Liver (tissue), 8 donors: ENCODE measurements at regions not wholly inside any gene's neighbourhood (a gene's known extent, or its start where the extent isn't known, plus 50 kb on each side); places are given as distances from the start of the nearest gene placed in this dataset.
"Not testable (repeated sequence)": the region's sequence is repeated elsewhere in the genome, so short reads cannot be mapped to it uniquely, and the experiment has no call there.

Experiments
- DNase-seq: peaks from one replicate; pipeline ENCODE4 v3.0.0-alpha.2; 2017; ENCODE audit warnings: low spot score
- H3K27ac ChIP-seq, 2 donors: one replicate each; pipeline ENCODE4 v1.7.0; 2013; ENCODE audit warnings: inconsistent platforms in 2 of 2, low read length in 2 of 2, control low read depth in 1 of 2, low read depth in 1 of 2, mild to moderate bottlenecking in 1 of 2
- H3K27me3 ChIP-seq, 4 donors: one replicate each; pipeline versions ENCODE4 v1.6.1 to v1.7.0; 2013; ENCODE audit warnings: low read length in 3 of 4, inconsistent platforms in 1 of 4, mild to moderate bottlenecking in 1 of 4, moderate library complexity in 1 of 4; ENCODE audit not compliant: control insufficient read depth in 4 of 4, insufficient read depth in 4 of 4
- H3K36me3 ChIP-seq, 4 donors: one replicate each; pipeline versions ENCODE4 v1.6.1 to v1.7.0; 2013; ENCODE audit warnings: low read length in 3 of 4, mild to moderate bottlenecking in 3 of 4, low read depth in 1 of 4, moderate library complexity in 1 of 4; ENCODE audit not compliant: control insufficient read depth in 4 of 4, insufficient read depth in 3 of 4
- H3K4me1 ChIP-seq, 4 donors: one replicate each; pipeline versions ENCODE4 v1.6.1 to v1.7.0; 2013; ENCODE audit warnings: low read length in 3 of 4, mild to moderate bottlenecking in 3 of 4, moderate library complexity in 1 of 4; ENCODE audit not compliant: control insufficient read depth in 4 of 4, insufficient read depth in 4 of 4
- H3K4me3 ChIP-seq, 3 donors: one replicate each; pipeline versions ENCODE4 v1.6.1 to v1.7.0; 2013; ENCODE audit warnings: low read length in 3 of 3, control low read depth in 1 of 3, low read depth in 1 of 3, mild to moderate bottlenecking in 1 of 3
- H3K9ac ChIP-seq, 2 donors: one replicate each; pipeline ENCODE4 v1.7.0; 2013; ENCODE audit warnings: low read length in 2 of 2, mild to moderate bottlenecking in 2 of 2, moderate library complexity in 2 of 2, control low read depth in 1 of 2, low read depth in 1 of 2
- H3K9me3 ChIP-seq, 4 donors: one replicate each; pipeline versions ENCODE4 v1.6.1 to v1.7.0; 2013; ENCODE audit warnings: low read length in 3 of 4; ENCODE audit not compliant: control insufficient read depth in 4 of 4
- EGR1 ChIP-seq, 2 donors: IDR thresholded peaks; 2 replicates each; pipeline ENCODE4 v1.6.1; 2016 to 2018; ENCODE audit warnings: antibody characterized with exemption in 2 of 2, low read depth in 2 of 2
- HNF4A ChIP-seq, 2 donors: conservative IDR thresholded peaks; 2 replicates each; pipeline ENCODE4 v1.6.1; 2016; ENCODE audit warnings: antibody characterized with exemption in 2 of 2, mild to moderate bottlenecking in 2 of 2
- HNF4G ChIP-seq: IDR thresholded peaks from 2 replicates; pipeline ENCODE4 v1.6.1; 2016; ENCODE audit warnings: antibody characterized with exemption
- NR2F2 ChIP-seq: IDR thresholded peaks from 2 replicates; pipeline ENCODE4 v1.6.1; 2016; ENCODE audit warnings: antibody characterized with exemption
- RAD21 ChIP-seq, 2 donors: IDR thresholded peaks; 2 replicates each; pipeline ENCODE4 v1.6.1; 2016; ENCODE audit warnings: antibody characterized with exemption in 2 of 2, mild to moderate bottlenecking in 2 of 2
- RXRA ChIP-seq, 2 donors: IDR thresholded peaks; 2 replicates each; pipeline ENCODE4 v1.6.1; 2017 to 2018; ENCODE audit warnings: antibody characterized with exemption in 2 of 2, mild to moderate bottlenecking in 1 of 2
- SP1 ChIP-seq: IDR thresholded peaks from 2 replicates; pipeline ENCODE4 v1.6.1; 2018; ENCODE audit warnings: antibody characterized with exemption, mild to moderate bottlenecking
- YY1 ChIP-seq: IDR thresholded peaks from 2 replicates; pipeline ENCODE4 v1.6.1; 2016; ENCODE audit warnings: antibody characterized with exemption, mild to moderate bottlenecking
- WGBS: extraction: QIAGEN DNeasy Blood & Tissue Kit; methylation state at CpG from one replicate; pipeline ENCODE4 v1.1.7; 2013; 5-methylcytosine and 5-hydroxymethylcytosine counted together
- TF ChIP-seq, protein P1 (sequence below): IDR thresholded peaks from 2 replicates; pipeline ENCODE4 v1.6.1; 2016; ENCODE audit warnings: antibody characterized with exemption
- TF ChIP-seq, protein P2 (sequence below): fragments of 150-350 bp; IDR thresholded peaks from 2 replicates; pipeline ENCODE4 v1.5.1; 2017; ENCODE audit warnings: improper control_type of control experiment, low read depth, low read length; ENCODE audit not compliant: missing input control
- TF ChIP-seq, protein P3 (sequence below): IDR thresholded peaks from 2 replicates; pipeline ENCODE4 v1.6.1; 2016; ENCODE audit warnings: antibody characterized with exemption, mild to moderate bottlenecking
- donor health status: healthy.
- donor health status: healthy.
- donor health status: healthy.
- donor health status: healthy.
- donor health status: healthy.

DNA sequence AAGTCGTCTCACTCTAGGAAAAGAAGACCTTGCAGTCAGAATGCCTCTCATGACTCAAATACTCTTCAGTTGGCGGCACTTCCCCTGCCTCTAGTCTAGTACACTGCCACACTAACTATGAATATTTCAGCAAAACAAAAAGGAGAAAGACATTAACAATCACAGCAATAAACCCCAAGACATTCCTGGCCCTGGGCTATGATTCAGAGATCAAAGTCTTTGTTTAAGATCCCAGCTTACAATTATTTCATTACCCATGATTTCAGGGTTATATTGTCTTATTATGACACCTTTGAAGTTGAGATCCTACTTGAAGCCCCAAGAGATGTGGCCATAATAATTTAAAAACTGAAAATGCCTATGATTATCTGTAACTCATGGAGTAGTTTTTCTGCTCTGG, 597.5 kb downstream of the REEP3 start:
- WGBS = 86% methylated on average over 2 of the region's 2 CpGs
- no peaks in the 10 kb centered on the region for H3K36me3 ChIP-seq
- DNase-seq = no peak
- no peak overlapping the region for H3K27ac ChIP-seq
- no peaks in the 10 kb centered on the region for H3K27me3 ChIP-seq
- H3K9ac ChIP-seq = no peak overlapping the region
- H3K4me1 ChIP-seq = no peaks in the 10 kb centered on the region
- no peaks in the 10 kb centered on the region for H3K9me3 ChIP-seq
- H3K4me3 ChIP-seq = no peak overlapping the region
- TF ChIP-seq, protein P1, sequence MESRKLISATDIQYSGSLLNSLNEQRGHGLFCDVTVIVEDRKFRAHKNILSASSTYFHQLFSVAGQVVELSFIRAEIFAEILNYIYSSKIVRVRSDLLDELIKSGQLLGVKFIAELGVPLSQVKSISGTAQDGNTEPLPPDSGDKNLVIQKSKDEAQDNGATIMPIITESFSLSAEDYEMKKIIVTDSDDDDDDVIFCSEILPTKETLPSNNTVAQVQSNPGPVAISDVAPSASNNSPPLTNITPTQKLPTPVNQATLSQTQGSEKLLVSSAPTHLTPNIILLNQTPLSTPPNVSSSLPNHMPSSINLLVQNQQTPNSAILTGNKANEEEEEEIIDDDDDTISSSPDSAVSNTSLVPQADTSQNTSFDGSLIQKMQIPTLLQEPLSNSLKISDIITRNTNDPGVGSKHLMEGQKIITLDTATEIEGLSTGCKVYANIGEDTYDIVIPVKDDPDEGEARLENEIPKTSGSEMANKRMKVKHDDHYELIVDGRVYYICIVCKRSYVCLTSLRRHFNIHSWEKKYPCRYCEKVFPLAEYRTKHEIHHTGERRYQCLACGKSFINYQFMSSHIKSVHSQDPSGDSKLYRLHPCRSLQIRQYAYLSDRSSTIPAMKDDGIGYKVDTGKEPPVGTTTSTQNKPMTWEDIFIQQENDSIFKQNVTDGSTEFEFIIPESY = no peak
- TF ChIP-seq NR2F2 (no peak), EGR1 (IDR thresholded peaks at IDR 0.05; ENCODE audit: low read depth in 2 of 2) (no peak), YY1 (no peak), HNF4G (no peak), RXRA (IDR thresholded peaks at IDR 0.05) (no peak), HNF4A (conservative IDR thresholded peaks at IDR 0.05) (no peak), SP1 (no peak), RAD21 (IDR thresholded peaks at IDR 0.05) (no peak)
- TF ChIP-seq, protein P2, sequence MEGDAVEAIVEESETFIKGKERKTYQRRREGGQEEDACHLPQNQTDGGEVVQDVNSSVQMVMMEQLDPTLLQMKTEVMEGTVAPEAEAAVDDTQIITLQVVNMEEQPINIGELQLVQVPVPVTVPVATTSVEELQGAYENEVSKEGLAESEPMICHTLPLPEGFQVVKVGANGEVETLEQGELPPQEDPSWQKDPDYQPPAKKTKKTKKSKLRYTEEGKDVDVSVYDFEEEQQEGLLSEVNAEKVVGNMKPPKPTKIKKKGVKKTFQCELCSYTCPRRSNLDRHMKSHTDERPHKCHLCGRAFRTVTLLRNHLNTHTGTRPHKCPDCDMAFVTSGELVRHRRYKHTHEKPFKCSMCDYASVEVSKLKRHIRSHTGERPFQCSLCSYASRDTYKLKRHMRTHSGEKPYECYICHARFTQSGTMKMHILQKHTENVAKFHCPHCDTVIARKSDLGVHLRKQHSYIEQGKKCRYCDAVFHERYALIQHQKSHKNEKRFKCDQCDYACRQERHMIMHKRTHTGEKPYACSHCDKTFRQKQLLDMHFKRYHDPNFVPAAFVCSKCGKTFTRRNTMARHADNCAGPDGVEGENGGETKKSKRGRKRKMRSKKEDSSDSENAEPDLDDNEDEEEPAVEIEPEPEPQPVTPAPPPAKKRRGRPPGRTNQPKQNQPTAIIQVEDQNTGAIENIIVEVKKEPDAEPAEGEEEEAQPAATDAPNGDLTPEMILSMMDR = no peak
- TF ChIP-seq, protein P3, sequence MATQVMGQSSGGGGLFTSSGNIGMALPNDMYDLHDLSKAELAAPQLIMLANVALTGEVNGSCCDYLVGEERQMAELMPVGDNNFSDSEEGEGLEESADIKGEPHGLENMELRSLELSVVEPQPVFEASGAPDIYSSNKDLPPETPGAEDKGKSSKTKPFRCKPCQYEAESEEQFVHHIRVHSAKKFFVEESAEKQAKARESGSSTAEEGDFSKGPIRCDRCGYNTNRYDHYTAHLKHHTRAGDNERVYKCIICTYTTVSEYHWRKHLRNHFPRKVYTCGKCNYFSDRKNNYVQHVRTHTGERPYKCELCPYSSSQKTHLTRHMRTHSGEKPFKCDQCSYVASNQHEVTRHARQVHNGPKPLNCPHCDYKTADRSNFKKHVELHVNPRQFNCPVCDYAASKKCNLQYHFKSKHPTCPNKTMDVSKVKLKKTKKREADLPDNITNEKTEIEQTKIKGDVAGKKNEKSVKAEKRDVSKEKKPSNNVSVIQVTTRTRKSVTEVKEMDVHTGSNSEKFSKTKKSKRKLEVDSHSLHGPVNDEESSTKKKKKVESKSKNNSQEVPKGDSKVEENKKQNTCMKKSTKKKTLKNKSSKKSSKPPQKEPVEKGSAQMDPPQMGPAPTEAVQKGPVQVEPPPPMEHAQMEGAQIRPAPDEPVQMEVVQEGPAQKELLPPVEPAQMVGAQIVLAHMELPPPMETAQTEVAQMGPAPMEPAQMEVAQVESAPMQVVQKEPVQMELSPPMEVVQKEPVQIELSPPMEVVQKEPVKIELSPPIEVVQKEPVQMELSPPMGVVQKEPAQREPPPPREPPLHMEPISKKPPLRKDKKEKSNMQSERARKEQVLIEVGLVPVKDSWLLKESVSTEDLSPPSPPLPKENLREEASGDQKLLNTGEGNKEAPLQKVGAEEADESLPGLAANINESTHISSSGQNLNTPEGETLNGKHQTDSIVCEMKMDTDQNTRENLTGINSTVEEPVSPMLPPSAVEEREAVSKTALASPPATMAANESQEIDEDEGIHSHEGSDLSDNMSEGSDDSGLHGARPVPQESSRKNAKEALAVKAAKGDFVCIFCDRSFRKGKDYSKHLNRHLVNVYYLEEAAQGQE = no peak

DNA sequence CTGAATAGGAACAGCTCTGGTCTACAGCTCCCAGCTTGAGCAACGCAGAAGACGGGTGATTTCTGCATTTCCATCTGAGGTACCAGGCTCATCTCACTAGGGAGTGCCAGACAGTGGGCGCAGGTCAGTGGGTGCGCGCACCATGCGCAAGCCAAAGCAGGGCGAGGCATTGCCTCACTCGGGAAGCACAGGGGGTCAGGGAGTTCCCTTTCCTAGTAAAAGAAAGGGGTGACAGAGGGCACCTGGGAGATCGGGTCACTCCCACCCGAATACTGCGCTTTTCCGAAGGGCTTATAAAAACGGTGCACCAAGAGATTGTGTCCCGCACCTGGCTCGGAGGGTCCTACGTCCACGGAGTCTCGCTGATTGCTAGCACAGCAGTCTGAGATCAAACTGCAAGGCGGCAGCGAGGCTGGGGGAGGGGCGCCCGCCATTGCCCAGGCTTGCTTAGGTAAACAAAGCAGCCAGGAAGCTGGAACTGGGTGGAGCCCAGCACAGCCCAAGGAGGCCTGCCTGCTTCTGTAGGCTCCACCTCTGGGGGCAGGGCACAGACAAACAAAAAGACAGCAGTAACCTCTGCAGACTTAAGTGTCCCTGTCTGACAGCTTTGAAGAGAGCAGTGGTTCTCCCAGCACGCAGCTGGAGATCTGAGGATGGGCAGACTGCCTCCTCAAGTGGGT, 599.2 kb downstream of the REEP3 start:
- not testable (repeated sequence) for H3K4me3 ChIP-seq, DNase-seq
- 84% methylated on average over 22 of the region's 23 CpGs for WGBS

More for the DNA sequence above, 599.2 kb downstream of the REEP3 start:
- H3K27me3 ChIP-seq, H3K4me1 ChIP-seq, H3K27ac ChIP-seq, H3K9me3 ChIP-seq, H3K36me3 ChIP-seq, H3K9ac ChIP-seq: not testable (repeated sequence)
